GM23248 (cell line): ENCODE measurements at regions not wholly inside any gene's neighbourhood (a gene's known extent, or its start where the extent isn't known, plus 50 kb on each side); places are given as distances from the start of the nearest gene placed in this dataset.

Experiments used
- EZH2 ChIP-seq: fragments of 200-600 bp; sonication (generic); IDR thresholded peaks from 2 replicates; pipeline ENCODE4 v1.6.1; 2018; ENCODE audit warnings: antibody characterized with exemption, mild to moderate bottlenecking; ENCODE audit not compliant: insufficient read depth, poor library complexity, severe bottlenecking
- EZH2phosphoT487 ChIP-seq: fragments of 200-600 bp; sonication (generic); IDR thresholded peaks from 2 replicates; pipeline ENCODE4 v1.6.1; 2018; ENCODE audit warnings: antibody characterized with exemption, moderate library complexity, mild to moderate bottlenecking, low read depth; ENCODE audit not compliant: insufficient read depth

DNA sequence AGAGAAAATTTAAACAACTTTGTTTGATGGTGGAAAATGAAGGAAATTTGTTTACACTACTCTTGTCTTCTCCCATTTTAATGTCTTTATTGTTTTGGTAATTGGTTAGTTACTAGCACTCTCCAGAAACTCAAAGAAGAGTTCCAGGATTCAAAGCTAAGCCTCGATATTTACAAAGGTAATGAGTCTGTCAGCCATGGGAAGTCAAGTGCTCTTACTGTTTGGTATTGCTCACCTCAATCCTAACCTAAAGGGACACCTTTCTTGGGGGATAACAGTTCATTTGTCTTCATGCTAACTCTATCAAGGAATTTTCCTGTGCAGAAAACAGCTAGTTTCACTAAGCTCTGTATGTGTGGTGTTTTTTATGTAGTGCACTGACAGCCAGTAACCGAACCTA, 222.9 kb upstream of the LMO3 start:
- TF ChIP-seq EZH2 (no peak), EZH2phosphoT487 (no peak)
